ENCODE measurements at regions not wholly inside any gene's neighbourhood (a gene's known extent, or its start where the extent isn't known, plus 50 kb on each side); places are given as distances from the start of the nearest gene placed in this dataset.

- intact Hi-C loops (cut with micrococcal nuclease), result no loop called here
- Histone ChIP-seq H3K4me3 (replicated peaks in 1 of 2; ENCODE audit: low read depth in 1 of 2, low read length in 2 of 2) (no peak overlapping the region), H3K27ac (ENCODE audit: low read depth, low read length) (no peak overlapping the region), H3K4me1 (ENCODE audit: control insufficient read depth in 1 of 2, insufficient read depth in 2 of 2, low read length in 2 of 2) (no peaks in the 10 kb centered on the region), H3K36me3 (ENCODE audit: control insufficient read depth in 1 of 2, insufficient read depth in 2 of 2, low read length in 2 of 2) (no peaks in the 10 kb centered on the region), H3K9me2 (ENCODE audit: insufficient read depth) (no peaks in the 10 kb centered on the region), H2AFZ (ENCODE audit: low read depth, low read length, poor library complexity, severe bottlenecking) (no peak overlapping the region), H4K20me1 (ENCODE audit: insufficient read depth) (no peaks in the 10 kb centered on the region), H3K27me3 (ENCODE audit: insufficient read depth, low read length) (peaks cover 28% of the 10 kb centered on the region), H3K4me2 (ENCODE audit: low read length) (no peak overlapping the region), H3K9ac (ENCODE audit: low read length) (no peak overlapping the region), H3K9me3 (ENCODE audit: control insufficient read depth in 1 of 2, insufficient read depth in 1 of 2, low read depth in 1 of 2, low read length in 2 of 2) (no peaks in the 10 kb centered on the region), H3K79me2 (ENCODE audit: insufficient read depth, low read length) (no peaks in the 10 kb centered on the region)
- BruUV-seq (replicated peaks), result no TSS peak
- POLR2A ChIA-PET, result no interaction called here
- DNase-seq (ENCODE audit: low read depth, low spot score), result no peak
- TF ChIP-seq POLR2AphosphoS5 (IDR thresholded peaks at IDR 0.05; ENCODE audit: low read depth, low read length) (no peak), TCF7L2 (IDR thresholded peaks at IDR 0.05; ENCODE audit: borderline replicate concordance, extremely low read depth, insufficient read depth, insufficient read length) (no peak), FOSL1 (IDR thresholded peaks at IDR 0.05; ENCODE audit: low read depth) (no peak), ATF3 (IDR thresholded peaks at IDR 0.05) (no peak), ZBTB33 (IDR thresholded peaks at IDR 0.05; ENCODE audit: extremely low read depth, insufficient replicate concordance, low read length) (no peak), YY1 (IDR thresholded peaks at IDR 0.05; ENCODE audit: extremely low read depth, insufficient replicate concordance, low read depth, low read length) (no peak), ZFX (IDR thresholded peaks at IDR 0.05) (no peak), SRF (IDR thresholded peaks at IDR 0.05; ENCODE audit: low read depth) (no peak), SP1 (IDR thresholded peaks at IDR 0.05; ENCODE audit: low read depth) (no peak), SIN3A (IDR thresholded peaks at IDR 0.05; ENCODE audit: low read depth) (no peak), CTCF (IDR thresholded peaks at IDR 0.05 in 2 of 3, conservative IDR thresholded peaks at IDR 0.05 in 1 of 3; ENCODE audit: borderline replicate concordance in 1 of 3, insufficient read depth in 1 of 3, low read depth in 2 of 3, low read length in 2 of 3) (no peak), EGR1 (IDR thresholded peaks at IDR 0.05; ENCODE audit: low read depth) (no peak), MAX (IDR thresholded peaks at IDR 0.05) (no peak), POLR2A (IDR thresholded peaks at IDR 0.05; ENCODE audit: borderline replicate concordance, extremely low read depth, insufficient read depth, insufficient read length) (no peak), ELF1 (IDR thresholded peaks at IDR 0.05; ENCODE audit: borderline replicate concordance, low read depth) (no peak), JUND (IDR thresholded peaks at IDR 0.05) (no peak), EZH2phosphoT487 (IDR thresholded peaks at IDR 0.05; ENCODE audit: borderline replicate concordance) (no peak), EZH2 (IDR thresholded peaks at IDR 0.05) (no peak), CEBPB (IDR thresholded peaks at IDR 0.05; ENCODE audit: low read depth) (no peak), CBX3 (IDR thresholded peaks at IDR 0.05; ENCODE audit: low read depth) (no peak)
- CTCF ChIA-PET, result no interaction called here
- no peak for ATAC-seq
- RAD21 ChIA-PET (ENCODE audit: low non-redundant PET in 1 of 2, low total read pairs in 2 of 2, uncharacterized antibody in 2 of 2, unreplicated experiment in 2 of 2), result no interaction called here
These were observed 140.2 kb downstream of the NUAK1 start for GRCh38 chr12:105998561-105998960.
